CD4-positive, alpha-beta memory T cell (primary cell): ENCODE measurements at regions not wholly inside any gene's neighbourhood (a gene's known extent, or its start where the extent isn't known, plus 50 kb on each side); places are given as distances from the start of the nearest gene placed in this dataset.

Experiments
- CTCF ChIA-PET: fragments of 350-600 bp; sonication (Branson Sonifier 250); formaldehyde crosslinking; loops from one replicate; lab custom pipeline; 2021; ENCODE audit warnings: inconsistent platforms; ENCODE audit not compliant: partially characterized antibody; lab: Charles Lee
- POLR2A ChIA-PET: fragments of 350-600 bp; sonication (Branson Sonifier 250); formaldehyde crosslinking; loops from one replicate; lab custom pipeline; 2021; ENCODE audit not compliant: partially characterized antibody; lab: Charles Lee
- DNase-seq, 5 donors: peaks; one replicate each; pipeline versions ENCODE4 v3.0.0 to v3.0.0-alpha.2; 2020 to 2022; ENCODE audit warnings: mixed read lengths in 1 of 5
- H3K27ac ChIP-seq: one replicate; pipeline ENCODE4 v1.7.0; 2013; ENCODE audit warnings: low read depth, low read length
- H3K27me3 ChIP-seq: 2 replicates; pipeline ENCODE4 v1.7.0; 2013; ENCODE audit warnings: mild to moderate bottlenecking, low read length, moderate library complexity; ENCODE audit not compliant: insufficient read depth
- H3K36me3 ChIP-seq: 2 replicates; pipeline ENCODE4 v1.7.0; 2013; ENCODE audit warnings: mild to moderate bottlenecking, low read length, moderate library complexity; ENCODE audit not compliant: insufficient read depth
- H3K4me1 ChIP-seq: 2 replicates; pipeline ENCODE4 v1.7.0; 2013; ENCODE audit warnings: mild to moderate bottlenecking, low read length, moderate library complexity; ENCODE audit not compliant: insufficient read depth
- H3K4me3 ChIP-seq, 2 donors: one replicate each; pipeline ENCODE4 v1.7.0; 2013; ENCODE audit warnings: low read length in 2 of 2, mild to moderate bottlenecking in 1 of 2
- H3K9me3 ChIP-seq, 2 donors: one replicate each; pipeline ENCODE4 v1.7.0; 2013; ENCODE audit warnings: low read length in 2 of 2, control low read depth in 1 of 2; ENCODE audit not compliant: control insufficient read depth in 1 of 2
- H3K27ac Mint-ChIP-seq, 7 donors: one replicate each; pipeline ENCODE4 v1.8.0; 2020 to 2021; ENCODE audit warnings: mixed read lengths in 7 of 7, mild to moderate bottlenecking in 6 of 7, inconsistent platforms in 3 of 7, moderate library complexity in 3 of 7
- H3K27me3 Mint-ChIP-seq, 2 donors: one replicate each; pipeline ENCODE4 v1.8.0; 2020 to 2021; ENCODE audit warnings: mixed read lengths in 2 of 2
- H3K36me3 Mint-ChIP-seq, 2 donors: one replicate each; pipeline ENCODE4 v1.8.0; 2020 to 2021; ENCODE audit warnings: mixed read lengths in 2 of 2, inconsistent platforms in 1 of 2, mild to moderate bottlenecking in 1 of 2
- H3K4me1 Mint-ChIP-seq, 4 donors: one replicate each; pipeline ENCODE4 v1.8.0; 2020 to 2021; ENCODE audit warnings: mixed read lengths in 4 of 4, mild to moderate bottlenecking in 1 of 4
- H3K4me3 Mint-ChIP-seq, 8 donors: one replicate each; pipeline ENCODE4 v1.8.0; 2020 to 2021; ENCODE audit warnings: mixed read lengths in 8 of 8, mild to moderate bottlenecking in 7 of 8, moderate library complexity in 6 of 8, inconsistent platforms in 3 of 8
- H3K9me3 Mint-ChIP-seq, 8 donors: one replicate each; pipeline ENCODE4 v1.8.0; 2020 to 2021; ENCODE audit warnings: mixed read lengths in 8 of 8, mild to moderate bottlenecking in 5 of 8, inconsistent platforms in 3 of 8, moderate library complexity in 1 of 8
- intact Hi-C: fragments of 100-400 bp; cut with micrococcal nuclease; formaldehyde crosslinking; loops from one replicate; pipeline ENCODE4 v1.15.1; 2023

DNA sequence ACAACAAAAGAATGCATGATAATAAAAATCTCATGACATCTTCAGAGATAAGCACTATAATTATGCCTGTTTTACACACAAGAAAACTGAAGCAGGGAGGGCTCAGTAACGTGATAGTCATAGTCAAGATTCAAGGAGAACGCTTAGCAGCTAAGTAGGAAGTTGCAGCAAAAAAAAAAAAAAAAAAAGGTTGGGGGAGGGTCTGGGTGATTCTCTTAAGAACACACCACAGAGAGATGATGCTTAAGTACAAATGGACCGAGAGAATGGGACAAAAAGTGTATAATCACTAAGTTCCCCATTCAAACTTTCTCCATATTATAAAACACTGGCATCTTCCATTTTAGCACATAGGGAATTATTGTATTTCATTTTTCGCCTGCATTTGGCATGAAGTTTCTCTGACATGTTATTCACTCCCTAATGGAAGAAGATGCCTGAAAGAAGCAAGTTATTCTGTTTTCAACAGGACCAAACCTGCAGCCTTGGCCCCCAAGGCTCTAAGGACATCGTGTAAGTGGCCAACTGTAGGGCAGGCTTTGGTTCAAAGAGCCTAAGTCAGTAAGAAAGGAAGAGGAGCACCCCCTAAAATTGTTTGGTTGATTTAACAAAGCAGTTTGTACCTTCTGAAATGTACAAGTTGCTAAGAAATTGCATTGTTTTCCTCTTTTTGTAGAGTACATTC lies 142.9 kb upstream of the TMPO start:
- Mint-ChIP-seq H3K4me1 (peaks cover 15 to 19% (median 17%) of the 10 kb centered on the region in 4 donors), H3K9me3 (peaks cover 0 to 4% (median 0%) of the 10 kb centered on the region in 8 donors), H3K27me3 (peaks cover 17 to 19% of the 10 kb centered on the region in 2 donors), H3K36me3 (no peaks in the 10 kb centered on the region), H3K27ac (no peak overlapping the region), H3K4me3 (no peak overlapping the region)
- H3K27me3 ChIP-seq, result no peaks in the 10 kb centered on the region
- CTCF ChIA-PET, result interaction anchor here (0.7 kb wide), 1 partner anchor 22 kb away, joined by 3 read pairs; no protein-coding TSS in a partner anchor
- intact Hi-C loops, result no loop called here
- H3K9me3 ChIP-seq, result no peaks in the 10 kb centered on the region
- DNase-seq, result no peak
- peaks cover 10% of the 10 kb centered on the region for H3K4me1 ChIP-seq
- H3K4me3 ChIP-seq, result no peak overlapping the region
- H3K36me3 ChIP-seq, result no peaks in the 10 kb centered on the region
- H3K27ac ChIP-seq, result no peak overlapping the region
- POLR2A ChIA-PET, result no interaction called here

DNA sequence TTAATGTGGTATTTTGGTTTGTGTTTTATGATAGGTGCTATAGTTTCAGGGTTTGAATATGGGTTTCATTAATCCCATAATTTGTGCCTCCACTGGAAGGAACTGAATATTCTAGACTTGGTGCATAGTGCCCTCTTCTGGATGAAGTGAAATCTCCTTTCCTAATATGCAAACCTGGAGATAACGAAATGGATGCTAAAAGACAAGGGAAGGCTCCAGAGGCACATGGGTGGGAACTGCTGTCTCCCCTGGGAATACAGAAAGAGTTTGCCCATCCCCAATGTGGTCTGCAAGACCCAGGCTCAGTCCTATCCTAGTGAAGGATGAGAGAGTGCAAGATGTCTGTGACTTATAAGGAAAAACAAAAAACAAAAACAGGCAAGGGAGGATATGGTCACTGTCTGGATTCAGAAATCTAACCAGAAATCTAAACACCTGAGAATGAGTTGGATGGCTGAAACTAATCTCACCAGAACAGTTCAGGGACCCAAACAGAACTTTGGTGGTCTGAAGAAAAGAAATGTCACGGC lies 142.3 kb upstream of the TMPO start:
- H3K4me1 ChIP-seq, result peaks cover 10% of the 10 kb centered on the region
- no peak overlapping the region for H3K27ac ChIP-seq
- Mint-ChIP-seq H3K36me3 (no peaks in the 10 kb centered on the region), H3K4me3 (no peak overlapping the region), H3K27ac (no peak overlapping the region), H3K9me3 (peaks cover 0 to 4% (median 0%) of the 10 kb centered on the region in 8 donors), H3K27me3 (peaks cover 20 to 23% of the 10 kb centered on the region in 2 donors), H3K4me1 (peaks cover 15 to 19% (median 17%) of the 10 kb centered on the region in 4 donors)
- POLR2A ChIA-PET, result no interaction called here
- no peak overlapping the region for H3K4me3 ChIP-seq
- CTCF ChIA-PET, result no interaction called here
- H3K27me3 ChIP-seq, result no peaks in the 10 kb centered on the region
- DNase-seq, result no peak
- intact Hi-C loops, result no loop called here
- H3K9me3 ChIP-seq, result no peaks in the 10 kb centered on the region
- H3K36me3 ChIP-seq, result no peaks in the 10 kb centered on the region

DNA sequence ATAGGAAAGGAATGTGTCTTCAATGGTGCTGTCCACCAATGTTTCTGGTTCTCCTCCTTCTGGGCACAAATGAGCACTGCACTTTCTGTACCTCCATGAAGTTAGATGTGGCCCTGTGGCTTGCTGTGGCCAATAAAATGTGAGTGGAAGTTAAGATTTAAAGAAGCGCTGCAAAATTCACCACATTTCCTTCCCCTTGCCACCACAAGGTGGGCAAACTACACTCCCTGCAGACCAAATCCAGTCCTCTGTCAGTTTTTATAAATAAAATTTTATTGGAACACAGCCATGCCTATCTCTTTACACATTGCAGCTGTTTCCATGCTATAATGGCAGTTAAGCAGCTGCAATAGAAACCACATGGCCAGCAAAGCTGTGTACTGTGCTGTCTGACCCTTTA lies 141.4 kb upstream of the TMPO start:
- intact Hi-C loops, result no loop called here
- Histone ChIP-seq H3K4me1 (peaks cover 10% of the 10 kb centered on the region), H3K9me3 (no peaks in the 10 kb centered on the region), H3K27ac (no peak overlapping the region), H3K36me3 (no peaks in the 10 kb centered on the region), H3K4me3 (no peak overlapping the region), H3K27me3 (no peaks in the 10 kb centered on the region)
- H3K4me1 Mint-ChIP-seq, result peaks cover 15 to 19% (median 17%) of the 10 kb centered on the region in 4 donors
- DNase-seq, result no peak
- no peaks in the 10 kb centered on the region for H3K36me3 Mint-ChIP-seq
- ChIA-PET POLR2A (no interaction called here), CTCF (interaction anchor here (3.7 kb wide), 1 partner anchor 23 kb away, joined by 11 read pairs; no protein-coding TSS in a partner anchor)
- H3K27ac Mint-ChIP-seq, result no peak overlapping the region
- H3K4me3 Mint-ChIP-seq, result no peak overlapping the region
- peaks cover 0 to 4% (median 0%) of the 10 kb centered on the region in 8 donors for H3K9me3 Mint-ChIP-seq
- H3K27me3 Mint-ChIP-seq, result peaks cover 24 to 27% of the 10 kb centered on the region in 2 donors

GRCh38 chr12:98379106-98379505 lies 136.3 kb upstream of the TMPO start:
- H3K36me3 Mint-ChIP-seq, result no peaks in the 10 kb centered on the region
- H3K4me1 Mint-ChIP-seq, result no peaks in the 10 kb centered on the region
- ChIA-PET POLR2A (no interaction called here), CTCF (no interaction called here)
- H3K4me3 Mint-ChIP-seq, result no peak overlapping the region
- H3K4me3 ChIP-seq, result no peak overlapping the region
- no peaks in the 10 kb centered on the region for H3K9me3 ChIP-seq
- peaks cover 0 to 1% (median 0%) of the 10 kb centered on the region in 8 donors for H3K9me3 Mint-ChIP-seq
- peaks cover 6% of the 10 kb centered on the region for H3K27me3 ChIP-seq
- no peak overlapping the region for H3K27ac ChIP-seq
- no peak for DNase-seq
- intact Hi-C loops, result no loop called here
- no peaks in the 10 kb centered on the region for H3K4me1 ChIP-seq
- H3K27me3 Mint-ChIP-seq, result peaks cover 23 to 28% of the 10 kb centered on the region in 2 donors
- H3K27ac Mint-ChIP-seq, result no peak overlapping the region
- H3K36me3 ChIP-seq, result no peaks in the 10 kb centered on the region

GRCh38 chr12:98385641-98386040 lies 129.7 kb upstream of the TMPO start:
- H3K27me3 ChIP-seq, result peaks cover under 1% of the 10 kb centered on the region
- no peak overlapping the region for H3K4me3 Mint-ChIP-seq
- H3K4me1 Mint-ChIP-seq, result no peaks in the 10 kb centered on the region
- H3K9me3 ChIP-seq, result no peaks in the 10 kb centered on the region
- H3K27me3 Mint-ChIP-seq, result peaks cover 4 to 11% of the 10 kb centered on the region in 2 donors
- H3K27ac Mint-ChIP-seq, result no peak overlapping the region
- no peaks in the 10 kb centered on the region for H3K4me1 ChIP-seq
- ChIA-PET CTCF (interaction anchor here (1.6 kb wide), 1 partner anchor 11 kb away, joined by 6 read pairs; no protein-coding TSS in a partner anchor), POLR2A (no interaction called here)
- H3K36me3 Mint-ChIP-seq, result no peaks in the 10 kb centered on the region
- no peak overlapping the region for H3K4me3 ChIP-seq
- DNase-seq, result no peak
- peaks cover 0 to 2% (median 0%) of the 10 kb centered on the region in 8 donors for H3K9me3 Mint-ChIP-seq
- no peaks in the 10 kb centered on the region for H3K36me3 ChIP-seq
- H3K27ac ChIP-seq, result no peak overlapping the region
- intact Hi-C loops, result no loop called here

DNA sequence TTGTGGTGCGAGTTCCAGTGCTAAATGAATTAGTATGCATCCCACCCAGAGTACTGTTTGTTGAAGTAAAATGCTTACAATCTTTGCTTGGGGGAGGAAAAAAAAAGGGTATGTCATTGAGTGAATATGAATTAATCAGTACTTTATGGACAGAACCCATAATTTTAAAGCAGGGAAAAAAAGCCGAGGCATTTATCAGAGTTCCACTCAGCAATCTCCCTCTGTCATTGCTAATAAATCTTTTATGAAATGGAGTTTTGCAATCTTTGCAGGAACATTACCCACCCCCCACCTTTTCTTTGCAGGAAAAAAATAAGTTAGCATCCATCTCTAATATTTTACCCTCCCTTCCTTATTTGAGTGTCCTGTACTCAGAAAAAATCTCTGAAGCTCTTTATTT lies 127.9 kb upstream of the TMPO start:
- H3K27me3 Mint-ChIP-seq, result peaks cover 3 to 11% of the 10 kb centered on the region in 2 donors
- no peak overlapping the region for H3K4me3 Mint-ChIP-seq
- H3K36me3 ChIP-seq, result no peaks in the 10 kb centered on the region
- no peaks in the 10 kb centered on the region for H3K9me3 ChIP-seq
- ChIA-PET CTCF (interaction anchor here (1.1 kb wide), 1 partner anchor 10 kb away, joined by 10 read pairs; no protein-coding TSS in a partner anchor), POLR2A (no interaction called here)
- H3K4me1 ChIP-seq, result no peaks in the 10 kb centered on the region
- H3K4me3 ChIP-seq, result no peak overlapping the region
- H3K27ac Mint-ChIP-seq, result no peak overlapping the region
- no peaks in the 10 kb centered on the region for H3K36me3 Mint-ChIP-seq
- no peak for DNase-seq
- no peaks in the 10 kb centered on the region for H3K27me3 ChIP-seq
- H3K9me3 Mint-ChIP-seq, result peaks cover 0 to 2% (median 0%) of the 10 kb centered on the region in 8 donors
- H3K27ac ChIP-seq, result no peak overlapping the region
- intact Hi-C loops, result no loop called here
- no peaks in the 10 kb centered on the region for H3K4me1 Mint-ChIP-seq

DNA sequence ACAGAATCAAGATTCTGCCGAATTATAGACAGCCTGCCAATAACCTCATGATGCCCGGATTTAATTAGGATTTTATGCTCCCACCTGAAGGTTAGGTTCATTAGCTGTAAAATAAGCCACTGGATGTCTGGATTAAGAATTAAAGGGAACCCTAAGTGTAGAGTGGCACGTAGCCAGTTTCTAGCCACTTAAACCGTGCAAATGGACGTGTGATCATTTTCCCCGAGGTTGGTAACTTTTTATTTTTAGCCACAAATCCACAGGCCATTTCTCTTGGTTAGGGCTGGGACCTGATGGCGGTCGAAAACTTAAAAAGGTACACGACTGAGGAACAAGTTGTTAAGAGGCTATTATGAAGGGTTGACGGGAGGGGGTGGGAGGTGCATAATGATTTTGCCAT lies 127.3 kb upstream of the TMPO start:
- no peaks in the 10 kb centered on the region for H3K4me1 Mint-ChIP-seq
- H3K4me3 Mint-ChIP-seq, result no peak overlapping the region
- ChIA-PET CTCF (interaction anchor here (1.1 kb wide), 1 partner anchor 9 kb away, joined by 10 read pairs; no protein-coding TSS in a partner anchor), POLR2A (no interaction called here)
- H3K9me3 ChIP-seq, result no peaks in the 10 kb centered on the region
- no peaks in the 10 kb centered on the region for H3K36me3 Mint-ChIP-seq
- no peaks in the 10 kb centered on the region for H3K36me3 ChIP-seq
- H3K4me1 ChIP-seq, result no peaks in the 10 kb centered on the region
- no peak for DNase-seq
- no peak overlapping the region for H3K4me3 ChIP-seq
- H3K27ac ChIP-seq, result no peak overlapping the region
- H3K9me3 Mint-ChIP-seq, result peaks cover 0 to 2% (median 0%) of the 10 kb centered on the region in 8 donors
- H3K27ac Mint-ChIP-seq, result no peak overlapping the region
- H3K27me3 Mint-ChIP-seq, result peaks cover 3 to 8% of the 10 kb centered on the region in 2 donors
- intact Hi-C loops, result no loop called here
- no peaks in the 10 kb centered on the region for H3K27me3 ChIP-seq
